Activated naive CD8-positive, alpha-beta T cell treated with anti-CD3 and anti-CD28 coated beads, Interleukin-2, amount 50 U/mL, for 24 hours (primary cell): ENCODE measurements at regions not wholly inside any gene's neighbourhood (a gene's known extent, or its start where the extent isn't known, plus 50 kb on each side); places are given as distances from the start of the nearest gene placed in this dataset.

Experiments
- ATAC-seq: fragments of 150-1000 bp; cut with Tn5 transposase; one replicate; pipeline ENCODE4 v1.10.0; 2021
- DNase-seq: peaks from one replicate; pipeline ENCODE4 v3.0.0; 2021
- H3K27ac Mint-ChIP-seq: one replicate; pipeline ENCODE4 v1.8.0; 2021; ENCODE audit warnings: mild to moderate bottlenecking, mixed read lengths
- H3K27me3 Mint-ChIP-seq: one replicate; pipeline ENCODE4 v1.8.0; 2021; ENCODE audit warnings: mixed read lengths
- H3K36me3 Mint-ChIP-seq: one replicate; pipeline ENCODE4 v1.8.0; 2021; ENCODE audit warnings: low read depth, mixed read lengths
- H3K4me1 Mint-ChIP-seq: one replicate; pipeline ENCODE4 v1.8.0; 2021; ENCODE audit warnings: mixed read lengths
- H3K4me3 Mint-ChIP-seq: one replicate; pipeline ENCODE4 v1.8.0; 2021; ENCODE audit warnings: mild to moderate bottlenecking, moderate library complexity, mixed read lengths
- H3K9me3 Mint-ChIP-seq: one replicate; pipeline ENCODE4 v1.8.0; 2021; ENCODE audit warnings: mixed read lengths

DNA sequence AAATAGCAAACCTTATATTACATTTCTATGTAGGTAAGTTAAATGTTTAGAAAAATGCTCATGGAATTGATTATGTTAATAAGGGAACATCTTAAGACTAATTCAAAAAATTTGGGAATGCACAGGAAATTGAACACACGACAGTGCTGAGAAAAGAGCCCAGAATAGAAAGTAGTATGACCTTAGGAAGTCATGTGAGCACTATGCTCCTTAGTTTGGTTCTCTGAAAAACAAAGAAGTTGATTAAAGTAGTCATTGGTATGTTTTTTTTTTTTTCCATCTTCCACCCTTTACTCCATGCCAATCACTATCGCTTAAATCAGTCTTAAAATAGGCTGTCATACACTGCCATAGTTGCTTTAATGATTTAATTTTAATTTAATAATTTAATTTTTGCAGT is 242.9 kb downstream of the ANKRD7 start:
- Mint-ChIP-seq H3K27ac (no peak overlapping the region), H3K4me3 (no peak overlapping the region), H3K9me3 (no peaks in the 10 kb centered on the region), H3K36me3 (no peaks in the 10 kb centered on the region), H3K4me1 (no peaks in the 10 kb centered on the region), H3K27me3 (no peaks in the 10 kb centered on the region)
- no peak for DNase-seq
- ATAC-seq = no peak

DNA sequence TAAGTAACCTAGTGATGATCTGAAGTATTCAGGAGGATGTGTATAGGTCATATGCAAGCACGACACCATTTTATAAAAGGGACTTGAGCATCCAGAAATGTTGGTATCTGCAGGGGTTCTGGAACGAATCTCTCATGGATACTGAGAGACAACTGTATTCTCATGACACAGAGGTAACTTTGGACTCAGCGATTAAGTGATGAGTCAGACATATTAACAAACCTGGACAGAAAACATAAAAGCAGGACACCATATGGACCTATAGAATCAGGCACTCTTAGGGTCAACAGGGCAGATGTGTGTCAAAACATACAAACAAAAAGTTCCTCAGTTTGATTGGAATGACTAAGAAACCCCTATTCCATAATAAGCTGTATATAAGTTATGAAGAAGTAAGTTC is 248.1 kb downstream of the ANKRD7 start:
- Mint-ChIP-seq H3K27me3 (no peaks in the 10 kb centered on the region), H3K4me1 (no peaks in the 10 kb centered on the region), H3K4me3 (no peak overlapping the region), H3K27ac (no peak overlapping the region), H3K36me3 (no peaks in the 10 kb centered on the region), H3K9me3 (no peaks in the 10 kb centered on the region)
- ATAC-seq (no peak), DNase-seq (no peak)

DNA sequence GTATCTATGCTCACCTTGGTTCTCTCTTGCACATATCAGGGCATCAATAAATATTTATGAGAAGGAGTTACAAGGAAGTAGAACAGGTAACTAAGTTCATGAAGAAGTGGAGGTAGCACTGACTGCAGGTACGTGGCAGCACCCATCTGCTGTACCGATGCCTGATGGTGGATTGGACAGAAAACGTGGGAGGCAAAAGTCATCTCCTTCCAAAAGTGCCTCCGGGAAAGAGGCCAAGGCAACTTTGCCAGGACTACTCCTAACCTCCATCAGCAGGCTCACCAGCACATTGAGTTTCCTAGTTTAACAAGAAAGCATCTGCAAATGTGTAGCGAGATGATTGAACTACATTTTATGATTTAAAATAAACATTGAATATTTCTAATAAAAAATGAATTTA is 248.8 kb downstream of the ANKRD7 start:
- H3K27ac Mint-ChIP-seq = no peak overlapping the region
- ATAC-seq = no peak
- no peaks in the 10 kb centered on the region for H3K27me3 Mint-ChIP-seq
- H3K4me1 Mint-ChIP-seq = no peaks in the 10 kb centered on the region
- no peak overlapping the region for H3K4me3 Mint-ChIP-seq
- no peaks in the 10 kb centered on the region for H3K9me3 Mint-ChIP-seq
- no peaks in the 10 kb centered on the region for H3K36me3 Mint-ChIP-seq
- no peak for DNase-seq

DNA sequence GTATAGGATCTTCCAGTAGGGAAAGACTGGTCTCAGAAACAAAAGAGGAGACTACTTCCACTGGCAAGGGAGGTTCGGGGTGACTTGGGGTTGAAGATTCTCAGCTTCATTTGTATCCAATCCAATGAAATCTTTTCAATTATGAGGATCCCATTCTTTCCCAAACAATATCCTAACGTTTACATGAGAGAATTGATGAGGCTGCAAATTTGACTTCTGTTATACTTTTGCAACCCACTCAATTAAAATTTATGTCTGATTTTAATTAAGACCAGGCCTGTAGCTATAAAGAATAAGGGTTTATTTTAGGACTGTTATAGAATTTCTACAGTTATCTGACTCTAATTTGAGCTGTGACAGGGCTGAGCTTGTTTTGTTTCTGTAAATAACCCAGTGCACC is 251.5 kb downstream of the ANKRD7 start:
- no peaks in the 10 kb centered on the region for H3K36me3 Mint-ChIP-seq
- no peak overlapping the region for H3K4me3 Mint-ChIP-seq
- no peaks in the 10 kb centered on the region for H3K27me3 Mint-ChIP-seq
- H3K4me1 Mint-ChIP-seq = no peaks in the 10 kb centered on the region
- ATAC-seq (no peak), DNase-seq (no peak)
- H3K27ac Mint-ChIP-seq = no peak overlapping the region
- H3K9me3 Mint-ChIP-seq = no peaks in the 10 kb centered on the region

DNA sequence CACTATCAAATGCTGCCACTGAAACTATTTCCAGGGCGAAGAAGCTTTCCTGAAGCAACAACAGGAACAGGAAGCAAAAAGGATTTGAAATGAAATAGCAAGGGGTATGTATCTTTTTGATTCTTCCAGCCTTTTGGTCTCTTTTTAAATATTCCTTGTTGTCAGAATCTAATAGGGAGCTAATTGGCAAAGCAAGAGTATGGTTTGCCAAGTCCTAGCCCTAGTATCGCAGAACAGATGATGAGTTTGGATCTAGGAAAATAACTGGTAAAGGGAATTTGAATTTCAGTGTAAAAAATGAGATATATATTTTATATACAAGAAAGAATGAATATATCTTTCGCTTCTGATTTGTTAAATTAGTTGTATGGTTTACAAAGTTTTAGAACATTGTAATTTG is 252.5 kb downstream of the ANKRD7 start:
- Mint-ChIP-seq H3K36me3 (no peaks in the 10 kb centered on the region), H3K27me3 (no peaks in the 10 kb centered on the region), H3K9me3 (peaks cover 1% of the 10 kb centered on the region), H3K27ac (no peak overlapping the region), H3K4me3 (no peak overlapping the region), H3K4me1 (no peaks in the 10 kb centered on the region)
- ATAC-seq (no peak), DNase-seq (no peak)

DNA sequence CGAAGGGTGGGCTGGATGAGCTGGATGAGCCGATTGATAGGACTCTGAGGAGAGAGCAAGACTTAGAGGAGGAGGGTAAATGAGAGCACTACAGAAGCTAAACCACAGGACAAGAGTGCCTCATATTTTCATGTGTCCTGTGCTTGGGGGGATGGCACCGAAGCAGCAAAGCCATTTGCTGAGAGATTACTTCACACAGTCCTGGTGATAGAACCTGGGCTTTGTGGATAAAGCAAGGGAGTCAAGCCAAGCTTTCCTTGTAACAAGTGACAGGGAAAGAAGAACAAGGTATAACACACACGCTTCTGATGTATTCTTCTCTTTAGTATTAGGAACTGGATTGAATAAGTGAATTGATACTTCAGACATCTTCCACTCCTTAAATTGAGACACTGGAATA is 253.7 kb downstream of the ANKRD7 start:
- no peaks in the 10 kb centered on the region for H3K4me1 Mint-ChIP-seq
- no peaks in the 10 kb centered on the region for H3K36me3 Mint-ChIP-seq
- ATAC-seq (no peak), DNase-seq (no peak)
- H3K27me3 Mint-ChIP-seq = no peaks in the 10 kb centered on the region
- no peak overlapping the region for H3K27ac Mint-ChIP-seq
- H3K4me3 Mint-ChIP-seq = no peak overlapping the region
- peaks cover 7% of the 10 kb centered on the region for H3K9me3 Mint-ChIP-seq

DNA sequence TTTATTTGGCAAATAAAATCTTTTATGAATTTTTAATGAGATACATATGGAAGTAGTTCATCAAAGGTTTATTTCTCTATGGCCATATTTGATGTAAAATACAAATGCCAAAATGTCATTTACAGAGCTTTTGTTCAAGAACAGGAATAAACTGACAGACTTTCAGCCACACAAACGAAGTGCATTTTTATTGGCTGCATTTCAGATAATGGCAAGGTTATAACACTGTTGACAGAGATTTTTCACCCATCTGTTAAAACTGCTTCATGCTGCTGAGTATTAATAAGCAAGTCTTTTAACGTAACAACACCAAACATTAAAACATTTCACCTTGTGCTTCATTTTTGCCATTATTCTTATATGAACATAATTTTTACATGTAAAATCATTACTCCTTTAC is 254.4 kb downstream of the ANKRD7 start:
- Mint-ChIP-seq H3K27ac (no peak overlapping the region), H3K9me3 (peaks cover 7% of the 10 kb centered on the region), H3K4me3 (no peak overlapping the region), H3K4me1 (no peaks in the 10 kb centered on the region), H3K36me3 (no peaks in the 10 kb centered on the region), H3K27me3 (no peaks in the 10 kb centered on the region)
- ATAC-seq = no peak
- no peak for DNase-seq

DNA sequence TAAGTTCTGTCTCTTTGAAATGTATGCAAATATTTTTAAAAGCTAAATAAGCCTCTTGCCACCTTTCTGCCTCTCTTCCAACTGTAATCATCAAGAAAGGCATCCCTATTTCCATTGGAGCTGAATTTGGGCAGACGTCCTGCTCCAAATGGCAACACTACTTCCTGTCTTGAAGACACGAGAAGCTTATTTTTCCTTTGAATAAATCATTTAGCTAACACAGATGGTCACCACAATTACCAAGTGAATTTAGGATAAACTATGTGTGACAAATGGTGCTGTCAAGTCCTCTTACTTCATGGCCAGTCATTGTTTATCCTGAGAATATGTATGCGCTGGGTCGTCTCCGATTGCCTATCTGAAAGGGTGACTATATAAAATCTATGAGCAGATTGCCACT is 268.0 kb downstream of the ANKRD7 start:
- H3K4me1 Mint-ChIP-seq = no peaks in the 10 kb centered on the region
- no peaks in the 10 kb centered on the region for H3K27me3 Mint-ChIP-seq
- H3K36me3 Mint-ChIP-seq = no peaks in the 10 kb centered on the region
- no peaks in the 10 kb centered on the region for H3K9me3 Mint-ChIP-seq
- no peak for DNase-seq
- H3K4me3 Mint-ChIP-seq = no peak overlapping the region
- no peak for ATAC-seq
- no peak overlapping the region for H3K27ac Mint-ChIP-seq

DNA sequence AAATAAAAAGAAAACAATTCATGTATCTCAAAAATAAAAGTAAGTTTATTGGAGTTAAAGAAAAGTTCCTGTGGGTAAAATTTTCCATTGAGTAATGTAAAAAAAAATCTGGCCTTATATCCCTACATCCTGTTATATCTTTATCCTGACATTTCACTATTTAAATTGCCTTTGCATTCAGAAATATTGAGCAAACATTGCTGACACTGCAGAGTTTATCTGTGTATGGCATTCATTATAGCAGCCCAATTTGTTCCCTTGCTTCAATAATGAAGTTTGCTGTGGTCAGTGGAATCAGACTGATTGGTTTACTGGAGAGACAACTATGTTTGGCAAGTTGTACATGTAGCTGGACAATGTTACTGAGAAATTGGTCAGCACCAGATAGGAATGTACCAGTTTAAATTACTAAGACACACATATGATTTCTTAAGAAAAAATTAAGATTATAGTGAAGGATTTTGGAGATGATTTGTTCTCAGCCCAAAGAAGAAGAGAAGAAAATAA is 271.7 kb downstream of the ANKRD7 start:
- no peak for DNase-seq
- Mint-ChIP-seq H3K9me3 (peaks cover 3% of the 10 kb centered on the region), H3K27me3 (no peaks in the 10 kb centered on the region), H3K36me3 (no peaks in the 10 kb centered on the region), H3K4me1 (no peaks in the 10 kb centered on the region), H3K27ac (no peak overlapping the region), H3K4me3 (no peak overlapping the region)
- ATAC-seq = no peak

DNA sequence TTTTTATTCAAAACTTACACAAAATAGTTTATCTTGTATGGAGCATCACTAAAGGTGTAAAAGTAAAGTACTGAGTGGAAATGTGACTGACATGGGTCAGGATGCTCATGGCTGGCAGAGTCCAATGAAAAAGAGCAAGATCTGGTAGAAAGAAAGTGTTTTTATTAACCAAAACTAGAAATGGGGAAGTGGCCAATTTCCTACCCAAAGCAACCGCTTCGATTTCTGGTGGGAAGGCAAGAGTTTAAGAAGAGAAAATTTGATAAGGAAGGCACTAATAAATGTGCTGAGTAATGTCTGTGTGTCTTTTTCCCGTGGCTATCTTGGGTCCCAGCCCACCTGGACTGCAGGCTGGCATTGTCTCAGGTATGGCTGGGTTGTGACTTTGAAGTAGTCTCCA is 277.7 kb downstream of the ANKRD7 start:
- DNase-seq = no peak
- no peak for ATAC-seq
- Mint-ChIP-seq H3K27ac (no peak overlapping the region), H3K9me3 (peaks cover 3% of the 10 kb centered on the region), H3K27me3 (no peaks in the 10 kb centered on the region), H3K36me3 (no peaks in the 10 kb centered on the region), H3K4me3 (no peak overlapping the region), H3K4me1 (no peaks in the 10 kb centered on the region)

DNA sequence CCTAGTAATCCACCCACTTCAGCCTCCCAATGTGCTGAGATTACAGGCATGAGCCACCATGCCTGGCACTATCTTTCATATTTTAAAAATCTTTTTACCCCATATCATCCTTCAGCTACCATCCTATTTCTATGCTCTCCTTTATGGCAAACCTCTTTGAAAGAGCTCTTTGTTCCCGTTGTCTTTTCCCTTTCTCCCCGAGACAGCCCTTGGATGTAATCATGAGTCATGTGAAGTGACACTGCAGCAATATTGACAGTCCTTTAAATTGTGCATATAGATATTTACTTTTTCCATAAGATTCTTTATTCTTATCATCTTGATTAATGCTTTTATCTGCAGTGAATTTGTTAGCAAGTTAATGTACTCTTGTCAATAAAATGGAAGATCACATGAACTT is 286.6 kb downstream of the ANKRD7 start:
- H3K4me3 Mint-ChIP-seq = no peak overlapping the region

DNA sequence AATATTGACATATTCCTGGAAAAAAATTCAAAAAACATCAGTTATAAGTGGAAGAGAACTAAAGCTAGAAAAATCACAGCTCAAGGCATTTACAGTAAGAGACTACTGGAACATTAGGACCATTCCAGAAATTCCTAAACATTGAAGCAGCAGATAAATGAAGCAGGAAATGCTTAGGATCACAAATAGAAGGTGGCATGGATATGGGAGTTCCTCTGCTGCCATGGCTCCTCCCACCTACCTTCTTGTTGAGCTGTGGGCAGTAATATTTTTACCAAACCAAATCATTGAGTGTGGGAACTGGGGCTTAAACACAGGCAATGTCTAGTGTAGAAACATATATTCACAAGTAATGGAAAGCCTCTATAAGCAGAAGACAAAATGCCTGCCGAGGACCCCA is 292.8 kb downstream of the ANKRD7 start:
- Mint-ChIP-seq H3K27me3 (no peaks in the 10 kb centered on the region), H3K27ac (no peak overlapping the region), H3K4me1 (no peaks in the 10 kb centered on the region), H3K4me3 (no peak overlapping the region), H3K9me3 (no peaks in the 10 kb centered on the region), H3K36me3 (no peaks in the 10 kb centered on the region)
- ATAC-seq (no peak), DNase-seq (no peak)

More for the DNA sequence above, 286.6 kb downstream of the ANKRD7 start:
- no peak for ATAC-seq
- Mint-ChIP-seq H3K36me3 (no peaks in the 10 kb centered on the region), H3K9me3 (no peaks in the 10 kb centered on the region), H3K4me1 (no peaks in the 10 kb centered on the region), H3K27ac (no peak overlapping the region), H3K27me3 (no peaks in the 10 kb centered on the region)
- DNase-seq = no peak

DNA sequence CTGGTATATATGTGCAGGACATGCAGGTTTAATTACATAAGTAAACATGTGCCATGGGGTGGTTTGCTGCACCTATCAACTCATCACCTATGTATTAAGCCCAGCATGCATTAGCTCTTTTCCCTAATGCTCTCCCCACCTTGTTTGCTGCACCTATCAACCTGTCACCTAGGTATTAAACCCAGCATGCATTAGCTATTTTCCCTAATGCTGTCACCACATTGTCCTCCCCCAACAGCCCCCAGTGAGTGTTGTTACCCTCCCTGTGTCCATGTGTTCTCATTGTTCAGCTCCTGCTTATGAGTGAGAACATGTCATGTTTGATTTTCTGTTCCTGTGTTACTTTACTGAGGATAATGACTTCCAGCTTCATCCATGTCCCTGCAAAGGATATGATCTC is 300.5 kb downstream of the ANKRD7 start:
- Mint-ChIP-seq H3K9me3 (peaks cover 4% of the 10 kb centered on the region), H3K4me1 (no peaks in the 10 kb centered on the region), H3K27ac (no peak overlapping the region), H3K36me3 (no peaks in the 10 kb centered on the region), H3K27me3 (no peaks in the 10 kb centered on the region), H3K4me3 (no peak overlapping the region)
- DNase-seq (no peak), ATAC-seq (no peak)

DNA sequence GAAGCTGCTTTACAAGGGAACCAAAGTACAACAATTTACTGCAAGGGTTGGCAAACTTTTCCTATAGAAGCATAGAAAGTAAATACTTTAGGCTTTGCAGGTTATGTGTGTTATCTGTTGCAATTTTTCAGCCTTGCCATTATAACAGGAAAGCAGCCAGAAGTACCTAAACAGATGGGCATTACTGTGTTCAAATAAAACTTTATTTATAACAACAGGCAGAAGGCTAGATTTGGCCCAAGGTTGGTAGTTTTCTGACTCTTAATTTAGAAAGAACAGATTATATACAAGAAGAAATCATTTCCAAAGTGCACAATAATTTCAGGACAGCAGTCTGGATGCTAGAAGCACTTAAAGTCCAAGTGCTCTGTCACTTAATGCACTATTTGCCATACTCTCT is 307.1 kb downstream of the ANKRD7 start:
- H3K4me3 Mint-ChIP-seq = no peak overlapping the region
- DNase-seq = no peak
- H3K9me3 Mint-ChIP-seq = peaks cover 9% of the 10 kb centered on the region
- H3K27ac Mint-ChIP-seq = no peak overlapping the region
- H3K4me1 Mint-ChIP-seq = no peaks in the 10 kb centered on the region
- no peaks in the 10 kb centered on the region for H3K36me3 Mint-ChIP-seq
- ATAC-seq = no peak
- H3K27me3 Mint-ChIP-seq = no peaks in the 10 kb centered on the region

DNA sequence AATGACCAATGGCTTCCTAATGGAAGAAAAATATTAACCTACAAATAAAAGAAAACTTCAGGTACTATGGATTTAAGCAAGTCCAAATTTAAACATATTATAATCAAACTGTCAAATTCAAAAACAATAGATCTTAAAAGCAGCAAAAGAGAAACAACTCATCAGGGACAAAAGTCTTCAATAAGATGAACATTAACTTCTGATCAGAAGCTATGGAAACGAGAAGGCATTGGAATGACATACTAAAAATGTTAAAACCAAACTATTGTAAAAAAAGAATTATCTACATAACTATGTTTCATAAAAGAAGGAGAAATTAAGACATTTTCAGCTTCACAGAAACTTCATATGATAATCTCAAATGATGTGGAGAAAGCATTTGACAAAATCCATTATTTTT is 334.7 kb downstream of the ANKRD7 start:
- Mint-ChIP-seq H3K36me3 (no peaks in the 10 kb centered on the region), H3K9me3 (peaks cover 13% of the 10 kb centered on the region), H3K4me1 (no peaks in the 10 kb centered on the region), H3K4me3 (no peak overlapping the region), H3K27ac (no peak overlapping the region), H3K27me3 (no peaks in the 10 kb centered on the region)
- ATAC-seq (no peak), DNase-seq (no peak)

DNA sequence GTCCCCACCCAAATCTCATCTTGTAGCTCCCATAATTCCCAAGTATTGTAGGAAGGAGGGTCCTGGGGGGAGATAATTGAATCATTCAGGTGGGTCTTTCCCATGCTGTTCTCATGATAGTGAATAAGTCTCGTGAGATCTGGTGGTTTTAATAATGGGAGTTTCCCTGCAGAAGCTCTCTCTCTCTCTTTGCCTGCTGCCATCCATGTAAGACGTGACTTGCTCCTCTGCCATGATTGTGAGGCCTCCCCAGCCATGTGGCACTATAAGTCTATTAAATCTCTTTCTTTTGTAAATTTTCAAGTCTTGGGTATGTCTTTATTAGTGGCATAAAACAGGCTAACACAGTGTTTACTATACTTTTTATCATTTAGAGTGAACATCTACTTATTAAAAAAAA is 338.8 kb downstream of the ANKRD7 start:
- Mint-ChIP-seq H3K9me3 (peaks cover 14% of the 10 kb centered on the region), H3K4me3 (no peak overlapping the region), H3K27ac (no peak overlapping the region), H3K36me3 (no peaks in the 10 kb centered on the region), H3K27me3 (no peaks in the 10 kb centered on the region), H3K4me1 (no peaks in the 10 kb centered on the region)
- no peak for ATAC-seq
- DNase-seq = no peak
